GM12878 (cell line): ENCODE measurements at regions not wholly inside any gene's neighbourhood (a gene's known extent, or its start where the extent isn't known, plus 50 kb on each side); places are given as distances from the start of the nearest gene placed in this dataset.

Experiments
- ATAC-seq: fragments of 200-7000 bp; cut with Tn5 transposase; 3 replicates; pipeline ENCODE4 v1.9.1; 2020; ENCODE audit warnings: mild to moderate bottlenecking, moderate library complexity
- BruUV-seq: library from RNA; stranded (reverse); fragments of 400-500 nt; replicated peaks from 2 replicates; lab custom pipeline; 2021; lab: Mats Ljungman, UMichigan
- CTCF ChIA-PET: fragments of 300-600 bp; sonication (Branson Sonifier 250); formaldehyde crosslinking; extraction: SDS; loops from one replicate; lab custom pipeline; 2021; ENCODE audit warnings: inconsistent platforms; lab: Yijun Ruan, JAX
- POLR2A ChIA-PET: fragments of 350-600 bp; formaldehyde crosslinking; extraction: SDS; loops from one replicate; lab custom pipeline; 2021; ENCODE audit warnings: inconsistent platforms; lab: Charles Lee
- RAD21 ChIA-PET: fragments of 300-600 bp; sonication (Branson Sonifier 250); formaldehyde crosslinking; loops from one replicate; lab custom pipeline; 2023; ENCODE audit warnings: antibody characterized with exemption; ENCODE audit not compliant: unreplicated experiment; lab: Charles Lee
- SMC1A ChIA-PET: fragments of 300-600 bp; sonication (Branson Sonifier 250); formaldehyde crosslinking; loops from one replicate; lab custom pipeline; 2023; ENCODE audit not compliant: unreplicated experiment, uncharacterized antibody; lab: Charles Lee
- DNase-seq: peaks from one replicate; pipeline ENCODE4 v3.0.0-alpha.2; 2011; ENCODE audit warnings: low read depth, low spot score
- FAIRE-seq: peaks from 3 replicates; lab custom pipeline; 2011; peaks lifted over from hg19 to GRCh38; lab: Jason Lieb, UNC
- H2AFZ ChIP-seq: 2 replicates; pipeline ENCODE4 v1.6.0; 2011; ENCODE audit warnings: low read depth, low read length, control low read depth; ENCODE audit not compliant: control insufficient read depth
- H3K27ac ChIP-seq: 2 replicates; pipeline ENCODE4 v1.5.1; 2011; ENCODE audit warnings: control low read depth; ENCODE audit not compliant: control insufficient read depth, insufficient read depth
- H3K27me3 ChIP-seq, 2 experiments: replicated peaks in 1 of 2; 2 replicates each; pipeline versions ENCODE4 v1.6.0 to v1.6.1; 2011; ENCODE audit warnings: low read length in 1 of 2; ENCODE audit not compliant: control insufficient read depth in 2 of 2, insufficient read depth in 2 of 2
- H3K36me3 ChIP-seq, 2 experiments: 2 replicates each; pipeline ENCODE4 v1.5.1; 2011; ENCODE audit warnings: low read length in 1 of 2; ENCODE audit not compliant: control insufficient read depth in 2 of 2, insufficient read depth in 2 of 2
- H3K4me1 ChIP-seq: 2 replicates; pipeline ENCODE4 v1.6.1; 2011; ENCODE audit warnings: mild to moderate bottlenecking, low read length, moderate library complexity, mixed read lengths; ENCODE audit not compliant: control insufficient read depth, insufficient read depth
- H3K4me2 ChIP-seq: 2 replicates; pipeline ENCODE4 v1.6.0; 2011; ENCODE audit warnings: control low read depth; ENCODE audit not compliant: control insufficient read depth, insufficient read depth
- H3K4me3 ChIP-seq: fragments of 200-600 bp; sonication (generic); 2 replicates; pipeline ENCODE4 v1.5.1; 2016
- H3K79me2 ChIP-seq: 2 replicates; pipeline ENCODE4 v1.6.0; 2011; ENCODE audit warnings: low read length; ENCODE audit not compliant: control insufficient read depth, insufficient read depth
- H3K9ac ChIP-seq: 2 replicates; pipeline ENCODE4 v1.8.0; 2011; ENCODE audit warnings: low read length, control low read depth, mixed read lengths; ENCODE audit not compliant: control insufficient read depth, insufficient read depth
- H3K9me3 ChIP-seq: replicated peaks from 3 replicates; pipeline ENCODE4 v1.5.1; 2011; ENCODE audit warnings: mild to moderate bottlenecking, low read length; ENCODE audit not compliant: control insufficient read depth, insufficient read depth
- H4K20me1 ChIP-seq: 2 replicates; pipeline ENCODE4 v1.6.0; 2011; ENCODE audit not compliant: control insufficient read depth, insufficient read depth
- ATF7 ChIP-seq: fragments of 450-650 bp; IDR thresholded peaks from 2 replicates; pipeline ENCODE4 v1.6.1; 2016; ENCODE audit warnings: low read depth, mild to moderate bottlenecking
- BRCA1 ChIP-seq: IDR thresholded peaks from 2 replicates; pipeline ENCODE4 v1.6.1; 2011; ENCODE audit warnings: low read depth, low read length, improper control_type of control experiment
- DPF2 ChIP-seq: fragments of 450-650 bp; IDR thresholded peaks from 2 replicates; pipeline ENCODE4 v1.6.1; 2017; ENCODE audit warnings: mild to moderate bottlenecking
- FOXK2 ChIP-seq: fragments of 450-650 bp; IDR thresholded peaks from 2 replicates; pipeline ENCODE4 v1.6.1; 2017; ENCODE audit warnings: mild to moderate bottlenecking, moderate library complexity
- JUNB ChIP-seq: IDR thresholded peaks from 2 replicates; pipeline ENCODE4 v1.6.1; 2016; ENCODE audit warnings: antibody characterized with exemption, mild to moderate bottlenecking
- NBN ChIP-seq: fragments of 450-650 bp; IDR thresholded peaks from 2 replicates; pipeline ENCODE4 v1.6.1; 2016
- TCF12 ChIP-seq: IDR thresholded peaks from 2 replicates; pipeline ENCODE4 v1.6.1; 2011; ENCODE audit warnings: low read depth, mild to moderate bottlenecking, low read length
- WRNIP1 ChIP-seq: IDR thresholded peaks from 2 replicates; pipeline ENCODE4 v1.6.1; 2011; ENCODE audit warnings: low read depth, low read length, improper control_type of control experiment, borderline replicate concordance
- ZNF622 ChIP-seq: fragments of 450-650 bp; IDR thresholded peaks from 2 replicates; pipeline ENCODE4 v1.6.1; 2017; ENCODE audit warnings: mild to moderate bottlenecking, inconsistent platforms
- WGBS: methylation state at CpG from one replicate; pipeline ENCODE4 v1.1.6; 2016; ENCODE audit warnings: low lambda C conversion rate; ENCODE audit not compliant: insufficient replicate concordance, insufficient coverage; ENCODE audit errors: missing lambda C conversion rate; 5-methylcytosine and 5-hydroxymethylcytosine counted together
- in situ Hi-C: fragments of 300-500 bp; cut with MboI; formaldehyde crosslinking; loops from 9 replicates; pipeline ENCODE4 v1.14.3; 2018; ENCODE audit warnings: mixed read lengths
- intact Hi-C: fragments of 100-400 bp; cut with micrococcal nuclease; formaldehyde crosslinking; loops from one replicate; pipeline ENCODE4 v1.14.2; 2022; ENCODE audit not compliant: unreplicated experiment
- TF ChIP-seq, protein P1 (sequence below): fragments of 450-650 bp; IDR thresholded peaks from 2 replicates; pipeline ENCODE4 v1.6.1; 2016; ENCODE audit warnings: mild to moderate bottlenecking

DNA sequence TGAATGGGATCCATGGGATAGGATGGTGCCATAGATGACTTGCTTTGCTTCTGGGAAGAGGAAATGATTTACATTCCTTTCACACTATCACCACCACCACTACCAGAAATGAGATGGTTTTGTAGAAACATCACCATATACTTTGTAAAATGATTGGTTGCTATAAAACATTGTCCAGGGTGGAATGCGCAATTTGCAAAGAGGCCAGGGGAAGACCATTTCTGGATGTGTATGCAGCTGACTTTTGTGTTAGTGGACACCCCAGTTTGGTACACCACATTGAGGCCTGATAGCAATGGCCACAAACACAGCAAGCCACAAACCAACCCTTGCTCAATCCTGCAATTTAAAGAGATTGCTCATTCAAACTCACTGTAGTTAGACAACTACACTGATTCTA, 56.7 kb upstream of the RCN1 start:
- no peaks in the 10 kb centered on the region for H3K27me3 ChIP-seq
- no peak for DNase-seq
- ChIA-PET CTCF (interaction anchor here (1.4 to 2.5 kb wide), 2 partner anchors 22 to 27 kb away, joined by 3 to 10 read pairs; no protein-coding TSS in a partner anchor), RAD21 (no interaction called here), POLR2A (interaction anchor here (0.6 to 1.1 kb wide), 2 partner anchors 19 to 68 kb away, joined by 3 read pairs; no protein-coding TSS in a partner anchor)
- ATAC-seq, result no peak
- in situ Hi-C loops, result no loop called here
- no peak overlapping the region for H3K9ac ChIP-seq
- no peaks in the 10 kb centered on the region for H3K9me3 ChIP-seq
- no TSS peak for BruUV-seq
- no peak overlapping the region for H2AFZ ChIP-seq
- 0 out of 2 replicates have a peak, but pooled peaks cover 4% of the 10 kb centered on the region for H3K4me1 ChIP-seq
- H3K4me3 ChIP-seq, result no peak overlapping the region
- 94% methylated on average over 1 of the region's 1 CpG for WGBS
- H3K4me2 ChIP-seq, result no peak overlapping the region
- intact Hi-C loops, result no loop called here
- H3K79me2 ChIP-seq, result no peaks in the 10 kb centered on the region
- H3K36me3 ChIP-seq, result no peaks in the 10 kb centered on the region
- FAIRE-seq, result no peak
- TF ChIP-seq, protein P1, sequence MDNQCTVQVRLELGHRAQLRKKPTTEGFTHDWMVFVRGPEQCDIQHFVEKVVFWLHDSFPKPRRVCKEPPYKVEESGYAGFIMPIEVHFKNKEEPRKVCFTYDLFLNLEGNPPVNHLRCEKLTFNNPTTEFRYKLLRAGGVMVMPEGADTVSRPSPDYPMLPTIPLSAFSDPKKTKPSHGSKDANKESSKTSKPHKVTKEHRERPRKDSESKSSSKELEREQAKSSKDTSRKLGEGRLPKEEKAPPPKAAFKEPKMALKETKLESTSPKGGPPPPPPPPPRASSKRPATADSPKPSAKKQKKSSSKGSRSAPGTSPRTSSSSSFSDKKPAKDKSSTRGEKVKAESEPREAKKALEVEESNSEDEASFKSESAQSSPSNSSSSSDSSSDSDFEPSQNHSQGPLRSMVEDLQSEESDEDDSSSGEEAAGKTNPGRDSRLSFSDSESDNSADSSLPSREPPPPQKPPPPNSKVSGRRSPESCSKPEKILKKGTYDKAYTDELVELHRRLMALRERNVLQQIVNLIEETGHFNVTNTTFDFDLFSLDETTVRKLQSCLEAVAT, result no peak
- TF ChIP-seq NBN (no peak), DPF2 (no peak), JUNB (no peak), ZNF622 (no peak), ATF7 (no peak), FOXK2 (no peak), BRCA1 (no peak), TCF12 (no peak), WRNIP1 (no peak)
- TF ChIP-seq, all 136 proteins: peak for 0
- Histone ChIP-seq H3K27ac (no peak overlapping the region), H4K20me1 (no peaks in the 10 kb centered on the region)
- SMC1A ChIA-PET, result interaction anchor here (0.7 to 1.4 kb wide), 2 partner anchors 12 to 18 kb away, joined by 3 to 4 read pairs; no protein-coding TSS in a partner anchor
